GM23338 (cell line): ENCODE measurements at regions not wholly inside any gene's neighbourhood (a gene's known extent, or its start where the extent isn't known, plus 50 kb on each side); places are given as distances from the start of the nearest gene placed in this dataset.

Experiments
- ATAC-seq: fragments of 200-7000 bp; cut with Tn5 transposase; 3 replicates; pipeline ENCODE4 v1.9.1; 2020
- DNase-seq: peaks from one replicate; pipeline ENCODE4 v3.0.0-alpha.2; 2015; ENCODE audit warnings: low spot score
- H2AFZ ChIP-seq: fragments of 200-600 bp; sonication (generic); 2 replicates; pipeline ENCODE4 v1.8.0; 2016; ENCODE audit warnings: antibody characterized with exemption, mild to moderate bottlenecking, moderate library complexity
- H3F3A ChIP-seq: fragments of 200-600 bp; sonication (generic); replicated peaks from 2 replicates; pipeline ENCODE4 v1.8.0; 2017; ENCODE audit warnings: antibody characterized with exemption, mixed run types, low read depth
- H3K27ac ChIP-seq: fragments of 200-600 bp; sonication (generic); 2 replicates; pipeline ENCODE4 v1.6.1; 2016; ENCODE audit warnings: low read depth
- H3K27me3 ChIP-seq: fragments of 200-600 bp; sonication (generic); 2 replicates; pipeline ENCODE4 v1.8.0; 2016; ENCODE audit warnings: mild to moderate bottlenecking, mixed run types, moderate library complexity; ENCODE audit not compliant: insufficient read depth
- H3K36me3 ChIP-seq: fragments of 200-600 bp; sonication (generic); 2 replicates; pipeline ENCODE4 v1.8.0; 2016; ENCODE audit warnings: mild to moderate bottlenecking; ENCODE audit not compliant: insufficient read depth
- H3K4me1 ChIP-seq: fragments of 200-600 bp; sonication (generic); 2 replicates; pipeline ENCODE4 v1.8.0; 2016; ENCODE audit warnings: mild to moderate bottlenecking, moderate library complexity; ENCODE audit not compliant: insufficient read depth
- H3K4me2 ChIP-seq: fragments of 200-600 bp; sonication (generic); 2 replicates; pipeline ENCODE4 v1.7.1; 2017; ENCODE audit warnings: mixed run types
- H3K4me3 ChIP-seq: fragments of 200-600 bp; sonication (generic); 2 replicates; pipeline ENCODE4 v1.6.1; 2016; ENCODE audit warnings: mixed run types
- H3K79me2 ChIP-seq: fragments of 200-600 bp; sonication (generic); replicated peaks from 2 replicates; pipeline ENCODE4 v1.8.0; 2017; ENCODE audit warnings: mild to moderate bottlenecking; ENCODE audit not compliant: insufficient read depth
- H3K9me2 ChIP-seq: fragments of 200-600 bp; sonication (generic); 2 replicates; pipeline ENCODE4 v1.8.0; 2017; ENCODE audit not compliant: insufficient read depth
- H4K20me1 ChIP-seq: fragments of 200-600 bp; sonication (generic); replicated peaks from 2 replicates; pipeline ENCODE4 v1.8.0; 2017; ENCODE audit warnings: mild to moderate bottlenecking; ENCODE audit not compliant: insufficient read depth
- H3K27ac Mint-ChIP-seq: 2 replicates; pipeline ENCODE4 v1.8.0; 2020; ENCODE audit warnings: inconsistent platforms, mild to moderate bottlenecking, moderate library complexity, mixed read lengths
- H3K27me3 Mint-ChIP-seq: 3 replicates; pipeline ENCODE4 v1.8.0; 2022; ENCODE audit warnings: low read depth, mild to moderate bottlenecking, moderate library complexity, mixed read lengths, inconsistent platforms; ENCODE audit not compliant: insufficient read depth, poor library complexity
- H3K36me3 Mint-ChIP-seq: 3 replicates; pipeline ENCODE4 v1.8.0; 2021; ENCODE audit warnings: low read depth, mild to moderate bottlenecking, inconsistent platforms, moderate library complexity, mixed read lengths
- H3K4me1 Mint-ChIP-seq: 3 replicates; pipeline ENCODE4 v1.8.0; 2020; ENCODE audit warnings: mild to moderate bottlenecking, inconsistent platforms, mixed read lengths
- H3K4me3 Mint-ChIP-seq: 3 replicates; pipeline ENCODE4 v1.8.0; 2021; ENCODE audit warnings: moderate library complexity, mild to moderate bottlenecking, inconsistent platforms, mixed read lengths
- H3K9me3 Mint-ChIP-seq: 3 replicates; pipeline ENCODE4 v1.8.0; 2020; ENCODE audit warnings: moderate library complexity, mild to moderate bottlenecking, inconsistent platforms, mixed read lengths
- CREB1 ChIP-seq: fragments of 250-450 bp; sonication (Bioruptor Pico); IDR thresholded peaks from 2 replicates; pipeline ENCODE4 v1.5.0; 2020; ENCODE audit warnings: low read depth, mild to moderate bottlenecking, moderate library complexity
- JUNB ChIP-seq: IDR thresholded peaks from one replicate; pipeline ENCODE4 v1.6.1; 2016; ENCODE audit warnings: antibody characterized with exemption; ENCODE audit not compliant: unreplicated experiment
- TF ChIP-seq, protein P1 (sequence below), 2 experiments: fragments of 200-600 bp in 1 of 2; sonication (generic) in 1 of 2; conservative IDR thresholded peaks; 2 replicates each; pipeline versions ENCODE4 v1.5.1 to v1.6.1; 2016 to 2017; ENCODE audit warnings: antibody characterized with exemption in 2 of 2, low read depth in 2 of 2, mild to moderate bottlenecking in 2 of 2, moderate library complexity in 1 of 2
- TF ChIP-seq, protein P2 (sequence below): fragments of 250-450 bp; sonication (Bioruptor Pico); IDR thresholded peaks from 2 replicates; pipeline ENCODE4 v1.5.0; 2020; ENCODE audit warnings: mild to moderate bottlenecking, moderate library complexity
- TF ChIP-seq, protein P3 (sequence below): IDR thresholded peaks from 2 replicates; pipeline ENCODE4 v1.6.1; 2016; ENCODE audit warnings: antibody characterized with exemption

DNA sequence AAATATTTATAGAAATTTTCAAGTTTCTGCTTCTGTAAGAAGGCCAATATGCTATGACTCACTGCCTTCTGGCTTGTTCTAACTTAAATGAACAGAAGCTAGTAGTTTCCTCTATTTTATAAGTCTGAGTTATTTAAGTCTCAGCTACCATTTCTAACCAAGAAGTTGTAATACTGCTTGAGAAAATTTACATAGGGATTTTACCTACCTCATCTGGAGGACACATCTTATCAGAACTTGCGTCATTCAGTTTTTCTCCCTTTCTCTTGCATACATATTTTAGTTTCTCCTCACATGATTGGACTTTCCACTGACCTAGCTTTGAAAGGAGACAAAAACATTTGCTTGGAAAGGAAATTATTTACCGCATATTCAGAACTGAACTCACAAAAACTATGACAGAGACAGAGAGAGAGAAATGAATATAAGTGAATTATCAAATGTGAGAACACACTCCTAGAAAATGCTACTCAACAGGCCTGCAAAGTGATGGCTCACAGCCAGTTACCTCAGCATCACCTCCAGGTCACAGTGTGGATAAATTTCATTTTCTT lies 81.1 kb upstream of the CD302 start (continued):
- TF ChIP-seq, protein P1, sequence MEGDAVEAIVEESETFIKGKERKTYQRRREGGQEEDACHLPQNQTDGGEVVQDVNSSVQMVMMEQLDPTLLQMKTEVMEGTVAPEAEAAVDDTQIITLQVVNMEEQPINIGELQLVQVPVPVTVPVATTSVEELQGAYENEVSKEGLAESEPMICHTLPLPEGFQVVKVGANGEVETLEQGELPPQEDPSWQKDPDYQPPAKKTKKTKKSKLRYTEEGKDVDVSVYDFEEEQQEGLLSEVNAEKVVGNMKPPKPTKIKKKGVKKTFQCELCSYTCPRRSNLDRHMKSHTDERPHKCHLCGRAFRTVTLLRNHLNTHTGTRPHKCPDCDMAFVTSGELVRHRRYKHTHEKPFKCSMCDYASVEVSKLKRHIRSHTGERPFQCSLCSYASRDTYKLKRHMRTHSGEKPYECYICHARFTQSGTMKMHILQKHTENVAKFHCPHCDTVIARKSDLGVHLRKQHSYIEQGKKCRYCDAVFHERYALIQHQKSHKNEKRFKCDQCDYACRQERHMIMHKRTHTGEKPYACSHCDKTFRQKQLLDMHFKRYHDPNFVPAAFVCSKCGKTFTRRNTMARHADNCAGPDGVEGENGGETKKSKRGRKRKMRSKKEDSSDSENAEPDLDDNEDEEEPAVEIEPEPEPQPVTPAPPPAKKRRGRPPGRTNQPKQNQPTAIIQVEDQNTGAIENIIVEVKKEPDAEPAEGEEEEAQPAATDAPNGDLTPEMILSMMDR (conservative IDR thresholded peaks at IDR 0.05; ENCODE audit: low read depth in 2 of 2), result no peak
- no peak for TF ChIP-seq CREB1
- TF ChIP-seq JUNB, result no peak

DNA sequence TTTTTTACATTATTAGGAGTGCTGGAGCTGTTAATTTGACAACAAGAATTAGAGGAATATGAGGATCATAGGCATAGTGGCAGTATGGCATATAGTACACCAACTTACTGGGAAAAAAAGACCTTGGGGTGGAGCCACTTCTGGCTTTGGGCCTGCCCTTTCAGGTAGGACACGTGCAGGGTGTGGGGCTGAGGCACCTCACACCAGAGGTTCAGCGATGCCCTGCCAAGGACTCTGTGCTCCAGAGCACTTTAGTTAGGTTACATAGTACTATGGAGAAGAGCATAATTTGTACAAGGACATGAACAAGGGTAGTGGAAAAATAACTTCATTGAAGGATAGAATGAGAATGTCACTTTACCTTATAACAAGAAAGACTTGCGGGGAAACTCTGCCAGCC lies 77.1 kb upstream of the CD302 start:
- TF ChIP-seq, protein P2, sequence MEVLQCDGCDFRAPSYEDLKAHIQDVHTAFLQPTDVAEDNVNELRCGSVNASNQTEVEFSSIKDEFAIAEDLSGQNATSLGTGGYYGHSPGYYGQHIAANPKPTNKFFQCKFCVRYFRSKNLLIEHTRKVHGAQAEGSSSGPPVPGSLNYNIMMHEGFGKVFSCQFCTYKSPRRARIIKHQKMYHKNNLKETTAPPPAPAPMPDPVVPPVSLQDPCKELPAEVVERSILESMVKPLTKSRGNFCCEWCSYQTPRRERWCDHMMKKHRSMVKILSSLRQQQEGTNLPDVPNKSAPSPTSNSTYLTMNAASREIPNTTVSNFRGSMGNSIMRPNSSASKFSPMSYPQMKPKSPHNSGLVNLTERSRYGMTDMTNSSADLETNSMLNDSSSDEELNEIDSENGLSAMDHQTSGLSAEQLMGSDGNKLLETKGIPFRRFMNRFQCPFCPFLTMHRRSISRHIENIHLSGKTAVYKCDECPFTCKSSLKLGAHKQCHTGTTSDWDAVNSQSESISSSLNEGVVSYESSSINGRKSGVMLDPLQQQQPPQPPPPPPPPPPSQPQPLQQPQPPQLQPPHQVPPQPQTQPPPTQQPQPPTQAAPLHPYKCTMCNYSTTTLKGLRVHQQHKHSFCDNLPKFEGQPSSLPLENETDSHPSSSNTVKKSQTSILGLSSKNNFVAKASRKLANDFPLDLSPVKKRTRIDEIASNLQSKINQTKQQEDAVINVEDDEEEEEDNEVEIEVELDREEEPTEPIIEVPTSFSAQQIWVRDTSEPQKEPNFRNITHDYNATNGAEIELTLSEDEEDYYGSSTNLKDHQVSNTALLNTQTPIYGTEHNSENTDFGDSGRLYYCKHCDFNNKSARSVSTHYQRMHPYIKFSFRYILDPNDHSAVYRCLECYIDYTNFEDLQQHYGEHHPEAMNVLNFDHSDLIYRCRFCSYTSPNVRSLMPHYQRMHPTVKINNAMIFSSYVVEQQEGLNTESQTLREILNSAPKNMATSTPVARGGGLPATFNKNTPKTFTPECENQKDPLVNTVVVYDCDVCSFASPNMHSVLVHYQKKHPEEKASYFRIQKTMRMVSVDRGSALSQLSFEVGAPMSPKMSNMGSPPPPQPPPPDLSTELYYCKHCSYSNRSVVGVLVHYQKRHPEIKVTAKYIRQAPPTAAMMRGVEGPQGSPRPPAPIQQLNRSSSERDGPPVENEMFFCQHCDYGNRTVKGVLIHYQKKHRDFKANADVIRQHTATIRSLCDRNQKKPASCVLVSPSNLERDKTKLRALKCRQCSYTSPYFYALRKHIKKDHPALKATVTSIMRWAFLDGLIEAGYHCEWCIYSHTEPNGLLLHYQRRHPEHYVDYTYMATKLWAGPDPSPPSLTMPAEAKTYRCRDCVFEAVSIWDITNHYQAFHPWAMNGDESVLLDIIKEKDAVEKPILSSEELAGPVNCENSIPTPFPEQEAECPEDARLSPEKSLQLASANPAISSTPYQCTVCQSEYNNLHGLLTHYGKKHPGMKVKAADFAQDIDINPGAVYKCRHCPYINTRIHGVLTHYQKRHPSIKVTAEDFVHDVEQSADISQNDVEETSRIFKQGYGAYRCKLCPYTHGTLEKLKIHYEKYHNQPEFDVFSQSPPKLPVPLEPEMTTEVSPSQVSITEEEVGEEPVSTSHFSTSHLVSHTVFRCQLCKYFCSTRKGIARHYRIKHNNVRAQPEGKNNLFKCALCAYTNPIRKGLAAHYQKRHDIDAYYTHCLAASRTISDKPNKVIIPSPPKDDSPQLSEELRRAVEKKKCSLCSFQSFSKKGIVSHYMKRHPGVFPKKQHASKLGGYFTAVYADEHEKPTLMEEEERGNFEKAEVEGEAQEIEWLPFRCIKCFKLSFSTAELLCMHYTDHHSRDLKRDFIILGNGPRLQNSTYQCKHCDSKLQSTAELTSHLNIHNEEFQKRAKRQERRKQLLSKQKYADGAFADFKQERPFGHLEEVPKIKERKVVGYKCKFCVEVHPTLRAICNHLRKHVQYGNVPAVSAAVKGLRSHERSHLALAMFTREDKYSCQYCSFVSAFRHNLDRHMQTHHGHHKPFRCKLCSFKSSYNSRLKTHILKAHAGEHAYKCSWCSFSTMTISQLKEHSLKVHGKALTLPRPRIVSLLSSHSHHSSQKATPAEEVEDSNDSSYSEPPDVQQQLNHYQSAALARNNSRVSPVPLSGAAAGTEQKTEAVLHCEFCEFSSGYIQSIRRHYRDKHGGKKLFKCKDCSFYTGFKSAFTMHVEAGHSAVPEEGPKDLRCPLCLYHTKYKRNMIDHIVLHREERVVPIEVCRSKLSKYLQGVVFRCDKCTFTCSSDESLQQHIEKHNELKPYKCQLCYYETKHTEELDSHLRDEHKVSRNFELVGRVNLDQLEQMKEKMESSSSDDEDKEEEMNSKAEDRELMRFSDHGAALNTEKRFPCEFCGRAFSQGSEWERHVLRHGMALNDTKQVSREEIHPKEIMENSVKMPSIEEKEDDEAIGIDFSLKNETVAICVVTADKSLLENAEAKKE (CRISPR knock-in tag), result no peak
- TF ChIP-seq, protein P1 (conservative IDR thresholded peaks at IDR 0.05; ENCODE audit: low read depth in 2 of 2), result no peak
- TF ChIP-seq, protein P3, sequence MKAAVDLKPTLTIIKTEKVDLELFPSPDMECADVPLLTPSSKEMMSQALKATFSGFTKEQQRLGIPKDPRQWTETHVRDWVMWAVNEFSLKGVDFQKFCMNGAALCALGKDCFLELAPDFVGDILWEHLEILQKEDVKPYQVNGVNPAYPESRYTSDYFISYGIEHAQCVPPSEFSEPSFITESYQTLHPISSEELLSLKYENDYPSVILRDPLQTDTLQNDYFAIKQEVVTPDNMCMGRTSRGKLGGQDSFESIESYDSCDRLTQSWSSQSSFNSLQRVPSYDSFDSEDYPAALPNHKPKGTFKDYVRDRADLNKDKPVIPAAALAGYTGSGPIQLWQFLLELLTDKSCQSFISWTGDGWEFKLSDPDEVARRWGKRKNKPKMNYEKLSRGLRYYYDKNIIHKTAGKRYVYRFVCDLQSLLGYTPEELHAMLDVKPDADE, result no peak
- H3K36me3 Mint-ChIP-seq, result no peaks in the 10 kb centered on the region
- 0 out of 2 replicates have a peak, but pooled peaks cover 6% of the 10 kb centered on the region for H3F3A ChIP-seq
- H3K4me1 Mint-ChIP-seq, result no peaks in the 10 kb centered on the region
- no peak overlapping the region for H3K4me3 Mint-ChIP-seq
- H3K79me2 ChIP-seq, result no peaks in the 10 kb centered on the region
- no peaks in the 10 kb centered on the region for H4K20me1 ChIP-seq
- no peaks in the 10 kb centered on the region for H3K9me2 ChIP-seq
- H3K27me3 ChIP-seq, result no peaks in the 10 kb centered on the region
- peaks cover 1% of the 10 kb centered on the region for H3K27me3 Mint-ChIP-seq
- no peaks in the 10 kb centered on the region for H3K4me1 ChIP-seq
- H3K4me2 ChIP-seq, result no peak overlapping the region
- H3K36me3 ChIP-seq, result no peaks in the 10 kb centered on the region
- H3K9me3 Mint-ChIP-seq, result no peaks in the 10 kb centered on the region
- no peak overlapping the region for H2AFZ ChIP-seq
- H3K4me3 ChIP-seq, result no peak overlapping the region
- no peak overlapping the region for H3K27ac ChIP-seq
- DNase-seq (peak; percentile 20), ATAC-seq (peak; percentile 61)
- H3K27ac Mint-ChIP-seq, result no peak overlapping the region
